Fibroblast of skin of abdomen (primary cell): ENCODE measurements at regions not wholly inside any gene's neighbourhood (a gene's known extent, or its start where the extent isn't known, plus 50 kb on each side); places are given as distances from the start of the nearest gene placed in this dataset.
"Not testable (repeated sequence)": the region's sequence is repeated elsewhere in the genome, so short reads cannot be mapped to it uniquely, and the experiment has no call there.

Source experiments
- DNase-seq: peaks from one replicate; pipeline ENCODE4 v3.0.0-alpha.2; 2013

DNA sequence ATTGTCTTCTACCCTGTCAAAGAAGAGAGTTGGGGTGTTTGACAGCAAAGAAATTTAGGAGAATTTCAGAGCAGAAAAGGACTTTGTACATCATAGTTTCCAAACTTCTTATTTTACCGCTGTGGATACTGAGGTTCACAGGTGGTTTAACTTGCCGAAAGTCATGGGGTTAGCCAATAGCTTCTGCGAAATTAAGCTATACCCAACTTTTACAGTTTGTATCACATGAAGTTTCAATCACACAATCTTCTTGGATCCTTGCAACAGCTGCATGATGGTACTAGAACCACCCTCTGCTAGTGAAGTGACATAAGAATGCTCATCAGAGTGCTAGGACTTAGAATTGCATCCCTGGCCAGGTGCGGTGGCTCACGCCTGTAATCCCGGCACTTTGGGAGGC is 345.5 kb downstream of the CD83 start:
- DNase-seq = no peak

DNA sequence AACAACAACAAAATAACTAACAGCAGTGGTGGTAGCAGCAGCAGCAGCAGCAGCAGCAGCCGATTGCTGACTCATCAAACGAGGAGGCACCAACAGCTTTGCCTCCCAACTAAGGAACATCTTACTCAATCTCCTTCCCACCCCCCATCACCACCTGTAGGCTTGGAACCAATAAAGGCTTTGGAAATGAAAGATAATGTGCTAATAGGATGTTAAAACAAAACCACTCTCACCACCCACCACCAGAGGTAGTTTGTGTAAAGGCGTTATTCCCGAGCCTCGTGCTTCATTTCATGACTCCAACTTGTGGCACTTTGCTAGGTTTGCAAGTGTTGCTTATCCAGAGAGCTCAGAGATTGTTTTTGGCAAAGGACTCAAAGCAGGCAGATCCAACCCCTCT is 346.5 kb downstream of the CD83 start:
- DNase-seq = peak; percentile 27

DNA sequence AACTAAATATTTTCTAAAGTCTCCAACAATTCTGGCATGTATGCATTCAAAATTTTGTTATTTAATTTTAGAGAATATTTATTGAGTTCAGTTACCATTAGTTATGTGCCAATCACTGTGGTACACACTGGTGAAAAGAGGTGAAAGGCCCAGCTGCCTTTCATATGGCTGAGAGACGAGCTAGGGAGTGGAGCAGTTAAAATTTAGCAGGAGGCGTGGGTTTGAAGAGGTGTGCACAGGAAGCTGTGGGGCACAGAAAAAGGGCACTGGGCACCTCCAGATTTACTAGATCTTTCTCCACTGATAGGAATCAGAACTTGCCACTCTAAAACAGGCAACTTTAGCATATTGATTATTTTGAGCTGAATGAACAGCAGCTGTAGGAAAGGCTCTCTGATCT is 347.1 kb downstream of the CD83 start:
- no peak for DNase-seq

DNA sequence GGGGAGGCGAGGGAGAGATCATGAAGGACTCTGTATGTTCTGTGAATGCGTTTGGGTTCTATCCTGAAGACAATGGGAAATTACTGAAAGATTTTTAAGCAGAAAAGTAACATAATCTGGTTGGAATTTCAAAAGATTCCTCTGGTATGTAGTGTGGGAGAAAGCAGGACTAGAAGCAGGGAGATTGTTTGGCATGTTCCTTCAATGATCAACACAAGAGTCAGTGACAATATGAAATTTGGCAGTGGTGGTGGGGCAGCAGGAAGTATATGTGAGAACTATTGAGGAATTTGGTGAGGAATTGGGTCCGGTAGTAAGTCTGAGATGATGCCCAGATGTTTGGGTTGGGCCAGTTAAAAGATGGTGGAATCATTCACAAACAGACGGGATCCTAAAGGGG is 348.7 kb downstream of the CD83 start:
- DNase-seq = peak; percentile 73

DNA sequence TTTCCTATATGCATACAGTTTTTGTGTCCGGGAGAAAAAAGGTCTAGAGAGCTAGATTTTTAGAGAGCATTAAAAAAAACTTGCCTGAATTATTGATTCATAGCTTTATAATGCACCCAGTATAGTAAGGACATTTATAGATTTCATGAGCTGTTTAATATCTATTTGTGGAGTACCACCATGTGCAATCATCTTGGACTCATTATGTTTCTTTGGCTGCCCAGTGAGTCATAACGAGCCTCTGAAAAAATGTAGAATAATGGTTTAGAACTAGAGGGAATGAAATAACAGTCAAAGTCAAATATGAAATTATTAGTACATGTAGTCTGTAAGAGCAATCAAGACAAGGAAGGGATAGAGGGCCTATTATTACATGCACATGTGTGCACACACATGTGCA is 350.0 kb downstream of the CD83 start:
- DNase-seq = peak; percentile 84

DNA sequence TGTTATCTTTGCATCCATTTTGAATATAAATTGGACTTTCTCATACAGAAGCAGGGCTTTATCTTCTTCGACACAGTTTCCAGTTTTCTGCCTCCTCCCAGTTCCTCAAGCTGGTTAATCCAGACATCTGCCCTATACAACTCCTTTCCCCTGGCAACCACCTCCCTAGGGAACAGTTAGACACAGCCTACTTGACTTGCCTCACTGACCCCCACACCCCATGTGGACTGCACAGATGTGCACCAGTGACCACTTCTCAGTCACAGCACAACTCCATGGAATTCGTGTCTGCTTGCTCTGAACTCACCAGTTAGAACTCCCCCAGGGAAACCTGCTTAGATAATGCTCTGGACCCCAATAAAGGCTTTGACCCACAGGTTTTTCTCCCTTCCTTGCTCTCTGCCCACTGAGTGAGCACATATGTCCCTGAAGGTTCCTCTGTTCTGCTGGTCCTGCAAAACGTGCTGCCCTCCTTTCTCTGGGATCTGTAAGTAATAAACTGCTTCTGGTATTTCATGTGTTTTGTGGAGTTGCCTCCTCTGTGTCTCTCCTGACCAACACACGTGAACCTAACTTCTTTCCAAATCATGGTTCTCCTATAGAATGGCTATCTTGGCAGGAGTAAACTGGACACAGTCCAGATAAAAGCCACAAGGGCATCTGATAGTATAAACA is 351.2 kb downstream of the CD83 start:
- no peak for DNase-seq

DNA sequence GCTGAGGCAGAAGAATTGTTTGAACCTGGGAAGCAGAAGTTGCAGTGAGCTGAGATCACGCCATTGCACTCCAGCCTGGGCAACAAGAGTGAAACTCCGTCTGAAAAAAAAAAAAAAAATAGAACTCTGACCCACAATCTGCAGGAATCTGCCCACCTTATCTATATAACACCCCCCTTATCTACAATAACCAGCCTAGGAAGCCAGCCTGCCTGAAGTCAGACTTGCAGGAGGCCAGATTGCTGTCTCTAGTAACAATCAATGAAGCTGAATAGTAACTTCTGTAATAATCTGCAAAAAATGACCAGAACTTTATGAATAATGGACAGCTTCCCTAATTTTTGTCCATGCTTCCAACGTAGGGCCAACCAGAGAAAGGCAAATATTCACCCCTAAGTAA is 352.5 kb downstream of the CD83 start:
- DNase-seq = no peak

DNA sequence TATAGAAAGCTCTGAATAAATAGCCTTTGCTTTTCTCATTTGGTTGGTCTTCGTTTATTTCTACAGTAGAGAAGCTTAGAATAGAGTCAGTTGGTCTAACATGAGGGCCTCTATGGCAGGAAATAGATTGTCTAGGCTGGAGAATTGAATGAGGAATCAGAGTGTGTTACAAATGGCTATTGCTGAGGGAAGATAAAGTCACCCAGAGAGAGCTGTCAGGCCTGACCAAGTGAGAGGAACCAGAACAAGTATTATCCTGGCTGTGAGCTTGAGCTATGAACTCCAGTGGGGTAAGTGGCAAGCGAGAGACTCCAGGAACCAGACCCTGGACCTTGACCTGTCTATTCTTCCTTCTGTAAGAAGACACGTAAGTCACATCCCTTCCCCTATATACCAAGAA is 353.1 kb downstream of the CD83 start:
- no peak for DNase-seq

DNA sequence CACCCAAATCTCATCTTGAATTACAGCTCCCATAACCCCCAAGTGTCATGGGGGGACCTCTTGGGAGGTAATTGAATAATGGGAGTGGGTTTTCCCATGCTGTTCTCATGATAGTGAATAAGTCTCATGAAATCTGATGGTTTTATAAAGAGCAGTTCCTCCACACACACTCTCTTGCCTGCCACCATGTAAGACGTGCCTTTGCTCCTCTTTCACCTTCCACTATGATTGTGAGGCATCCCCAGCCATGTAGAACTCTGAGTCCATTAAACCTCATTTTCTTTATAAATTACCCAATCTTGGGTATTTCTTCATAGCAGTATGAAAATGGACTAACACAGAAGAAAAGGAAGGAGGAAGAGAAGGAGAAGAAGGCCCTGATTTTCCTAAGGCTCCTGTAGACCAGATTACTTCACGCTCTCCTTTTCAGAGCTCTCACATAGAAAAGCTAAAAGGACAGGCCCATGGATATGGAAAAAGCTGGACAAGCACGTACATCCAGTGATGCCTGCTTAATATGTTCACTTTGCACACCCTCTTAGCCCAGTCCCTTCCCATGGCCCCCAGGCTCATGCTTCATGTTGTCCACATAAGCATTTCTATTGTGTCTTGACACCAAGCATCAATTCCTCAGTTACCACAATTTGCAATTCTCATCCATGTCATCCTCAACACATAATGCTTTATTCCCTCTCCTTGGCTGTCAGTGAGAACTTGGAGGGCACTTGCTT is 354.8 kb downstream of the CD83 start:
- no peak for DNase-seq

DNA sequence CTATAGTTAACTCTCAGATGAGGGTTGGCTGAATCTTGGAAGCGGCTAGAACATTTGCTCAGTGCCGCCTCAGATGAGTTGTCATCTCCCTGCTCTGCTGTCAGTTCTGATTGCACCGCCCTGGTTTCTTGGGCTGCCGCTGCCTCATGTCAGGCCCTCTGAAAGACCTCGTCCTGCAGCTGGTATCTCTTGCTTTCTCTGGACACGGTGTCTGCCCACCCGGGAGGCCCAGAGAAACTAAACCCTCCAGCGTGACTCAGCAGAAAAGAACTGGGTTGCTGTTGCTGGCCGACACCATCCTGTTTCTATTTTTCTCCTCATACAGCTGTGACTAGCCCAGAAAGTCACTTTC is 355.4 kb downstream of the CD83 start:
- DNase-seq = peak; percentile 50

DNA sequence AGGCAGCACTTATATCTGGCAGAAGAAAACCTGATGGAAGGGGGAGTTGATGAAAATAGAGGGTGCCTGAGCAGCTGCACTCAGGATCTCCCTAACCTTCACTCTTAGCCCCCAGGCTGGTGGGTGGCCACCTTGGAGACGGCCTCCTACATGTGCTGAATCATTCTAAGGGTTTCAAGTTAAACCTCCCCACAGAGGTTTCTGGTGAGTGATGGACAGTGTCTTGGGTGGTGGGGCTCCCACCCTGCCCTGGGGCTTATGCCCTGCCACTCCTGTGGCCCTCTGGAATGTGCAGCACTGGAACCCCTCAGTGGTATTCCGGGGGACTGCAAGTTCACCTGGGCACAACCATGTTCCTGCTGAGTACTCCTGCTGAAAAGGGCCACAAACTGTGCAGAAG is 357.2 kb downstream of the CD83 start:
- no peak for DNase-seq

DNA sequence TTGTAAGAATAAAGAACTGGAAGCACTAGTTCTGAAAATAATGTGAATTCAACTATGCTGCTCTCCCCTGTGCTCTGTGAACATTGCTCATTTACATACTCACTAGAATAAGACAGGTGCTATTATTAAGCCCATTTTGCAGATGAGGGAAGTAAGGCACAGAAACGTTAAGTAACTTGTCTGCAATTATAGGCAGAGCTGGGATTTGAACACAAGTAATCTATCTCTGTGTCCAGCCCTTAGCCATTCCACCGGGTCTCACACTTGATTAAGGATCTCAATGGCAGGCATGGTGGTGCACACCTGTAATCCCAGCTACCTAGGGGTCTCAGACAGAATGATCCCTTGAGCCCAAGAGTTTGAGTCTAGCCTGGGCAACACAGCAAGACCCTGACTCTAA is 357.7 kb downstream of the CD83 start:
- DNase-seq = no peak

DNA sequence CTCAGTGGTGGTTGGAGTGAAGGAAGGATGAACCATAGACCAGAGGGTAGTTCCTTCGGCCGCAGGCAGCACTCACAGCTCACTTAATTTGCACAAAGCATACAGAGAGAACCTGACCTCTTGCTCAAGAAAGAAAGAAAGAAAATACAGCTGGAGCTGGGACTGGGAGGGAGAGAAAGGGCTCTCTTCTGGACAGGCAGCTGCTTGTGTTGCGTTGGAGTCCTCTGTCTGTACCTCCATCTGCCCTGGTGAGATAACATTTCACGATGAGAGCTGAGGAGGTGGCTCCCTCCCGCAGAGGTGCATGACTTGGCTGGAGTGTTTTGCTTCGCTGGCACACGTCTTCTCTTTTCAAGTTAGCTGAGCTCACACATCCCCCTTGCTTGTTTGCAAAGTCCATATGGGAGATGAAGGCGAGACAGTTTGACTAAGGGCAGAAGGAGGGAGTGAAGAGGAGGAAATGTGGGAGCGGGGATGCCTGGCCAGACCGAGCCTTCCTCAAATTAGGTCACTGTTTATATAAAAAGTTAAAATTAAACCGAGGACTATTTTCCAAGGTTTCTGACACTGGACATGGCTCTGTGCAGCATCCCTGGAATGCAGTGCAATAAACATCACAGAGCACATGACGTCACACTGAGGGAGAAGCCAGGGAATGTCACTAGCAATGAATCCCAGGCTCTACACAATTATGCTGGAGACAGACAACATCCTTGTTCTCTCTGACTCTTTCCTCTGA is 359.4 kb downstream of the CD83 start:
- DNase-seq = peak; percentile 91

DNA sequence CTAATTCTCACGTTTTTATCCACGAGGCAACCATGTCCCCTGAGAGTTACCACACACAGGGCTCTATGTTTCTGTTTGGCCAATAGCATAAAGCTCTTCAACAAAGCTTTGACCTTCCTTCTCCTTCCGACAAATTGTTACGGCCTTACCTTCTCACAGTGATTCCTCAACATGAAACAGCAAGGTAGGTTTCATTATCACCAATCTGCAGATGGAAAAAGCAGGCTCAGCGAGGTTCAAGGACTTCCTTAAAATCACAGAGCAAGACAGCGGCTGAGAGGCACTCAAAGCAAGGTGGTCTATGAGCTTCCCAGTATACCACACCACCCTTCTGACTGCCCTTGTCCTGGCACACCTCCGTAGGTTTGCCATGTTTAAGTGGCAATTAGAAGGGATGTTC is 360.0 kb downstream of the CD83 start:
- DNase-seq = no peak

DNA sequence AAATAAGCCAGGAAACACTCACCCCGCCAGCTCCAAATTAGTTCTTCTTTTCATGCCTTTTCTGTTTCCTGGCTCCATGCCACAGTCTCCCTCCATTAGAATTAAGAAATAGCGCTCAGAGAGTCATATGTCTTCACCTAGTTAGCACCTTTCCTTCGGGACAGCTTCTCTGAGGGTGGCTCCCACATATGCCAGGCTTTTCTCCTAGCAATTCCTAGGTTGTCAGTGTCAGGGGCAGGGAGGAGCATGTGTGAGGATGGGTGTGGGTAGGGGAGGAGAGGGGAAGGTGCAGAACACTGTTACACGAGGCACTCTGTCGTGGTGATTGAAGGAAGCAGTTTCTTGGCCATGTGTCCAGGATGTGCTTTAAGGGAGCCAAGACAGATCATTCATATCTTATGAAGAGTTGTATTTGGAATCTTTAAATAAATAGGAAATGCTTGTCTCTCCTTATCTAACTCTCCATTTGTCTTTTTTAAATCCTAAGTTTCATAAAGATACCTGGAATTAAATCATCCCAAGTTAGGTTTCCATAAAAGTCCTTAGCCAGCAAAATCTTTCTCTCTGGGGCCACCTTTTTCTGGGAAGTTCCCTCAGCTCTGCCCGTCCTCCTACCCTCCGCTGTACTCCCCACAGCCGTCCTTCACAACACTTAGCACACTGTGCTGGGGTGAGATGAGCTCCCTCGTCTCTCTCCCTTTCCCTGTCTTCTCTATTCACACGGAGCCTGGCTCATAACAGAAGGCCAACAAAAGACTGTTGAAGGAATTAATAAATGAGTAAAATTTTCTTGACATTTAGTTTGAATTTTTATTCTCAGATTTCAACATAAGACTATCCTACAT is 361.0 kb downstream of the CD83 start:
- no peak for DNase-seq

DNA sequence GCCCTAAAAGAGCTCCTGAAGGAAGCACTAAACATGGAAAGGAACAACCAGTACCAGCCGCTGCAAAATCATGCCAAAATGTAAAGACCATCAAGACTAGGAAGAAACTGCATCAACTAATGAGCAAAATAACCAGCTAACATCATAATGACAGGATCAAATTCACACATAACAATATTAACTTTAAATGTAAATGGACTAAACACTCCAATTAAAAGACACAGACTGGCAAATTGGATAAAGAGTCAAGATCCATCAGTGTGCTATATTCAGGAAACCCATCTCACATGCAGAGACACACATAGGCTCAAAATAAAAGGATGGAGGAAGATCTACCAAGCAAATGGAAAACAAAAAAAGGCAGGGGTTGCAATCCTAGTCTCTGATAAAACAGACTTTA is 364.4 kb downstream of the CD83 start:
- not testable (repeated sequence) for DNase-seq

DNA sequence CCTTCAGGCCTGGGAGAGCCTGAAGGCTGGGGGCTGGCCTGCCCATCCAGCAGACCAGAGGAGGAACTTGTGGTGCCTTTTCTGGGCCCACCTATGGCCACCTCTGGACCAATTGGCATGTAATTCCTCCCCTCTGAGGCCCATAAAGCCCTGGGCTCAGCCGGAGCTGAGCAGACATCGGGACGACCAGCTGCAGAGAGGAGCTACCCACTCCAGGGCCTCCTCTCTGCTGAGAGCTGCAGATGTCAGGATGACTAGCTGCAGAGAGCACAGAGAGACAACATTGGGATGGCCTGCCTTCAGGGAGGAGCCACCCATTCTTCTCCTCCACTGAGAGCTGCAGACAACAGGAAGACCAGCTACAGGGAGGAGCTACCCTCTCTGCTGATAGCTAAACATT is 370.1 kb downstream of the CD83 start:
- DNase-seq = no peak

DNA sequence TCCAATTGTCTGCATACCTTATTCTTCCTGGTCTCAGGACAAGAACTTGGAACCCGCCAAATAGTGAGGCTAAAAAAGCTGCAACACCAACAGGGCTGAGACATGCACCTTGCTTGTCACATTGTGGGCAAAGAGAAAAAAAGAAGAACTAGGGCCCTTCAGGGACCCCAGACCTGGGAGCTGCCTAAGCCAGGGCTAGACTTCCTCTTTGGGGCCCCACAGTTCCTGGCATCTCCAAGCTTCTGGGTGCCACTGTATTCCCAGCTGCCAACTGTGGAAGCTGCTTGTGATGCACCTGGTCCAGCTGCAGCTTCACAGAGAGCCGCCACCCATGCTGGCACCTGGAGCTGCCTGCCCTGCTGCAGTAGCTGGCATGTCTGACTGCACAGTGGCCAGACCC is 370.6 kb downstream of the CD83 start:
- no peak for DNase-seq

DNA sequence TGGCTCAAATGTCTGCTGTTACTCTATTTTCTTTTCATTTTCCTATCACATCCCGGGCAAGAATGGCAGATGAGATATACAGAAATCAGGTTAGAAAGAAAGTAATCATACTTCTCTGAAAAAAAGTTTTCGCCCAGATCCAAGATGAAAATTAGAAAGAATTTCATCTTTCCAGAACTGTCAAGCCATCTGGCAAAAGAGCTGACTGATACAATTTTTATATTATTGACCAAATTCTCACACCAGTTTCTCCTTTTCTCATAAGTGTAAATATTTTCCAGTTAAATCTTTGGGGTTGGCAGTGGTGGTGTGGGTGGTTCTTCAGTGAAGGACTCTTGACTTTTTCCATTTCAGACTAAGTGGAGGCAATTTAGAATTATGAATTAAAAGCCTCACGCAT is 371.9 kb downstream of the CD83 start:
- DNase-seq = no peak

DNA sequence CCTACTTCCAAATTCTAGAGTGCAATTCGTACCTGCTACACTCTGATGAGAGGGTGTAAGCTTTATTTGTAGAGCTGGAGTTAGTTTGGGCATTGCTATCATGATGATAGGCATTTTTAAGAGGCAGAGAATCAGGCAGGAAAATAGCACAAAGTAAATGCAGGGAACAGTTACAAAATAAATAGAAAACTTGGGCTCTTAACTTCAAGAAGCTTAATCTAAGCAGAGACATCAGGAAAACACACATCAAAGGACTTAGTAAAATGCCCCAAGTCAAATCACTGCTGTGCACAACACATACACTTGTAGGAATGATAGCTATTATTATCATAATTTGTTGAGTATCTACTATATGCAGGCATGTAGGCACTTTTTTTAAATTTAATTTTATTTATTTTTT is 381.2 kb downstream of the CD83 start:
- DNase-seq = no peak

DNA sequence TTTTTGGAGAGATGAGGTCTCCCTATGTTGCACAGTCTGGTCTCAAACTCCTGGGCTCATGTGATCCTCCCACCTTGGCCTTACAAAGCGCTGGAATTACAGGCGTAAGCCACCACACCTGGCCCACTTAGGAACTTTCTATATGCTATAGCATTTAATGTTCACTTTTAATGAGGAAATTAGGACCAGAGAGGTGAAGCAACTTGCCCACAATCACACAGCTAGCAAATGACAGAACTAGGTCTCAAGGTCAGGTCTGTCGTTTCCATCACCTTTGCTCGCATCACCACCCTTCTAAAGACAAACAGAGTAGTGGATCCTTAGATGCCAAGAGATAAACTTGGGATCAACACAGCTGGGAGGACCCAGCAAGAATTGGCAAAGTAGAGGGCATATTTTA is 381.7 kb downstream of the CD83 start:
- DNase-seq = no peak

DNA sequence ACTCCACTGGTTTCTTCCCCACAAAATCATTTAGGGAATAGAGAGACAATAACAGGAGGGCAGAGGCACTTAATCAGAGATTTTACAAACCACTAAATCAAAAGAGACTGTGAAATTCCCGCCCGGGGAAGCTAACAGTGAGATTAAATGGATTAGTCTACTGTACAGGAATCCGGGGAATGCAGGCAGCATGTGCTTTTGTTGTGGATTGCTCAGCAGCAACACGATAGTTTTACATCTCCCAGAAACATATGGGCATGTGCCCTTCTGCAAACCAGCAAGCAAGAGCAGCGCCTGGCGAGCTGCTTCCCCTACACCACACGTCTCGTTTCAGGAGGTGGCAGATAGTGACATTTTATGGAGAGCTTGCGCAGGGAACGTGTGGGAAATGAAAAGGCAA is 382.3 kb downstream of the CD83 start:
- peak; percentile 93 for DNase-seq

DNA sequence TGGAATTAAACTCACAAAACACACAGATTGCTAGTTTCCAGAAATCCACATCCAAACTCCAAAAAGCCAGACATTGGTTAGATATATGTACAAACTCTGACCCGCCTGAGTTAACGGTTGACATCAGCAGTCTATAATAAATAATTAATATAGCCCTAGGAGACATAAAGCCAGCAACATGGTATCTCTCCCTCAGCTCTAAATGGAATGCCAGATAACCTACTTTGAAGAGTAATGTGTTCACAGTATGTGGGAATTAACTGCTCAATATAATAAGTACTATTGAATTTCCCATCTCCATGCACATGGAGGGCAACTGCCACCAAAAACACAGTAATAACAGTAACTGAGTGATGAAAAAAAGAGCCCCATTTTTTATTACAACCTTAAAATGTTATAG is 383.2 kb downstream of the CD83 start:
- DNase-seq = no peak
